ENCODE measurements at regions not wholly inside any gene's neighbourhood (a gene's known extent, or its start where the extent isn't known, plus 50 kb on each side); places are given as distances from the start of the nearest gene placed in this dataset.

- no peak for TF ChIP-seq CTCF (IDR thresholded peaks at IDR 0.05)
- Histone ChIP-seq H3K4me3 (no peak overlapping the region), H3K27ac (no peak overlapping the region)
- no peak for DNase-seq (ENCODE audit: low spot score)
These were observed 56.9 kb upstream of the GPRIN3 start for GRCh38 chr4:89364541-89364940.

- no peak for TF ChIP-seq CTCF (IDR thresholded peaks at IDR 0.05)
- no peak overlapping the region for H3K27ac ChIP-seq
These were observed 56.2 kb upstream of the GPRIN3 start for GRCh38 chr4:89363786-89364185.

GRCh38 chr4:89358935-89359638 lies 51.5 kb upstream of the GPRIN3 start:
- no peak for DNase-seq (ENCODE audit: low spot score)
- H3K4me3 ChIP-seq = no peak overlapping the region
- TF ChIP-seq CTCF (IDR thresholded peaks at IDR 0.05) = no peak
- no peak overlapping the region for H3K27ac ChIP-seq

More at GRCh38 chr4:89363786-89364185, 56.2 kb upstream of the GPRIN3 start:
- no peak overlapping the region for H3K4me3 ChIP-seq
- no peak for DNase-seq (ENCODE audit: low spot score)

- no peak overlapping the region for H3K27ac ChIP-seq
- H3K4me3 ChIP-seq = no peak overlapping the region
- no peak for TF ChIP-seq CTCF (IDR thresholded peaks at IDR 0.05)
- no peak for DNase-seq (ENCODE audit: low spot score)
These were observed 50.2 kb upstream of the GPRIN3 start for GRCh38 chr4:89357787-89358186.
